Hepatocyte (in vitro differentiated cells): ENCODE measurements at regions not wholly inside any gene's neighbourhood (a gene's known extent, or its start where the extent isn't known, plus 50 kb on each side); places are given as distances from the start of the nearest gene placed in this dataset.
A peak's percentile ranks its signal among the peaks of the same experiment; 100 is the strongest.

Experiments used
- DNase-seq: peaks from one replicate; pipeline ENCODE4 v3.0.0-alpha.2; 2016; ENCODE audit warnings: low spot score
- H2AFZ ChIP-seq: fragments of 200-600 bp; sonication (generic); 2 replicates; pipeline ENCODE4 v1.6.0; 2016; ENCODE audit warnings: antibody characterized with exemption, mild to moderate bottlenecking
- H3K27ac ChIP-seq: fragments of 200-600 bp; sonication (generic); 2 replicates; pipeline ENCODE4 v1.5.1; 2016; ENCODE audit warnings: mild to moderate bottlenecking
- H3K27me3 ChIP-seq: fragments of 200-600 bp; sonication (generic); 2 replicates; pipeline ENCODE4 v1.6.1; 2016
- H3K36me3 ChIP-seq: fragments of 200-600 bp; sonication (generic); replicated peaks from 2 replicates; pipeline ENCODE4 v1.5.1; 2016; ENCODE audit warnings: low read depth; ENCODE audit not compliant: insufficient read depth
- H3K4me1 ChIP-seq: fragments of 200-600 bp; sonication (generic); 2 replicates; pipeline ENCODE4 v1.5.1; 2016; ENCODE audit warnings: mild to moderate bottlenecking, moderate library complexity; ENCODE audit not compliant: insufficient read depth
- H3K4me2 ChIP-seq: fragments of 200-600 bp; sonication (generic); 2 replicates; pipeline ENCODE4 v1.6.0; 2016
- H3K4me3 ChIP-seq: fragments of 200-600 bp; sonication (generic); 2 replicates; pipeline ENCODE4 v1.5.1; 2016; ENCODE audit warnings: mild to moderate bottlenecking
- H3K79me2 ChIP-seq: fragments of 200-600 bp; sonication (generic); 2 replicates; pipeline ENCODE4 v1.6.0; 2017; ENCODE audit warnings: mild to moderate bottlenecking
- H3K9me2 ChIP-seq: fragments of 200-600 bp; sonication (generic); replicated peaks from 2 replicates; pipeline ENCODE4 v1.6.0; 2017; ENCODE audit warnings: mild to moderate bottlenecking; ENCODE audit not compliant: insufficient read depth
- H3K9me3 ChIP-seq: fragments of 200-600 bp; sonication (generic); 2 replicates; pipeline ENCODE4 v1.5.1; 2016; ENCODE audit warnings: low read depth, mild to moderate bottlenecking
- H4K20me1 ChIP-seq: fragments of 200-600 bp; sonication (generic); 2 replicates; pipeline ENCODE4 v1.6.0; 2016; ENCODE audit warnings: mild to moderate bottlenecking; ENCODE audit not compliant: insufficient read depth, poor library complexity, severe bottlenecking
- CTCF ChIP-seq: fragments of 200-600 bp; sonication (generic); IDR thresholded peaks from 2 replicates; pipeline ENCODE4 v1.5.1; 2016; ENCODE audit warnings: antibody characterized with exemption, mild to moderate bottlenecking; ENCODE audit not compliant: poor library complexity
- EZH2 ChIP-seq: fragments of 200-600 bp; sonication (generic); IDR thresholded peaks from 2 replicates; pipeline ENCODE4 v1.6.1; 2016; ENCODE audit warnings: antibody characterized with exemption, mild to moderate bottlenecking, borderline replicate concordance
- EZH2phosphoT487 ChIP-seq: fragments of 200-600 bp; sonication (generic); IDR thresholded peaks from one replicate; pipeline ENCODE4 v1.6.1; 2018; ENCODE audit warnings: antibody characterized with exemption, mild to moderate bottlenecking, low read depth, moderate library complexity; ENCODE audit not compliant: unreplicated experiment, severe bottlenecking
- WGBS: methylation state at CpG from one replicate; pipeline ENCODE4 v1.1.6; 2016; ENCODE audit warnings: low lambda C conversion rate; ENCODE audit errors: missing lambda C conversion rate; 5-methylcytosine and 5-hydroxymethylcytosine counted together

- peak; percentile 38 for DNase-seq
- H3K4me1 ChIP-seq = peaks cover 24% of the 10 kb centered on the region
- no peaks in the 10 kb centered on the region for H3K27me3 ChIP-seq
- TF ChIP-seq EZH2phosphoT487 = no peak
- TF ChIP-seq CTCF = no peak
- TF ChIP-seq EZH2 = no peak
- 45% methylated on average over 28 of the region's 28 CpGs for WGBS
- H3K27ac ChIP-seq = peak overlapping the region; percentile 79
- H4K20me1 ChIP-seq = no peaks in the 10 kb centered on the region
- peak overlapping the region; percentile 66 for H3K4me2 ChIP-seq
- no peaks in the 10 kb centered on the region for H3K36me3 ChIP-seq
- H3K4me3 ChIP-seq = no peak overlapping the region
- H3K79me2 ChIP-seq = peaks cover 5% of the 10 kb centered on the region
- no peaks in the 10 kb centered on the region for H3K9me3 ChIP-seq
- H3K9me2 ChIP-seq = no peaks in the 10 kb centered on the region
- no peak overlapping the region for H2AFZ ChIP-seq
Measured at GRCh38 chr16:86199871-86200695, 301.1 kb downstream of the IRF8 start.

GRCh38 chr16:86200722-86201121 lies 301.8 kb downstream of the IRF8 start:
- no peaks in the 10 kb centered on the region for H3K36me3 ChIP-seq
- H3K27ac ChIP-seq = peak overlapping the region; percentile 79
- H3K27me3 ChIP-seq = no peaks in the 10 kb centered on the region
- peaks cover 24% of the 10 kb centered on the region for H3K4me1 ChIP-seq
- H3K4me3 ChIP-seq = no peak overlapping the region
- 70% methylated on average over 9 of the region's 9 CpGs for WGBS
- no peak for DNase-seq
- TF ChIP-seq CTCF (no peak), EZH2 (no peak), EZH2phosphoT487 (no peak)
- H3K4me2 ChIP-seq = peak overlapping the region; percentile 66
- H2AFZ ChIP-seq = no peak overlapping the region
- H4K20me1 ChIP-seq = no peaks in the 10 kb centered on the region
- no peaks in the 10 kb centered on the region for H3K9me2 ChIP-seq
- no peaks in the 10 kb centered on the region for H3K9me3 ChIP-seq
- peaks cover 5% of the 10 kb centered on the region for H3K79me2 ChIP-seq

- Histone ChIP-seq H3K4me2 (no peak overlapping the region), H3K27me3 (no peaks in the 10 kb centered on the region), H3K27ac (peak overlapping the region; percentile 79), H4K20me1 (no peaks in the 10 kb centered on the region), H3K4me3 (no peak overlapping the region), H3K4me1 (peaks cover 17% of the 10 kb centered on the region), H3K79me2 (peaks cover 4% of the 10 kb centered on the region), H3K9me2 (no peaks in the 10 kb centered on the region), H2AFZ (no peak overlapping the region), H3K36me3 (no peaks in the 10 kb centered on the region), H3K9me3 (no peaks in the 10 kb centered on the region)
- TF ChIP-seq CTCF (no peak), EZH2phosphoT487 (no peak), EZH2 (no peak)
- DNase-seq = no peak
- 64% methylated on average over 10 of the region's 10 CpGs for WGBS
Measured at GRCh38 chr16:86201746-86202145, 302.8 kb downstream of the IRF8 start.
